Left renal pelvis (tissue), 4 donors: ENCODE measurements at regions not wholly inside any gene's neighbourhood (a gene's known extent, or its start where the extent isn't known, plus 50 kb on each side); places are given as distances from the start of the nearest gene placed in this dataset.

ENCODE experiments used
- DNase-seq, 4 donors: peaks; one replicate each; pipeline ENCODE4 v3.0.0-alpha.2; 2013; ENCODE audit warnings: low read depth in 4 of 4, low spot score in 3 of 4

DNA sequence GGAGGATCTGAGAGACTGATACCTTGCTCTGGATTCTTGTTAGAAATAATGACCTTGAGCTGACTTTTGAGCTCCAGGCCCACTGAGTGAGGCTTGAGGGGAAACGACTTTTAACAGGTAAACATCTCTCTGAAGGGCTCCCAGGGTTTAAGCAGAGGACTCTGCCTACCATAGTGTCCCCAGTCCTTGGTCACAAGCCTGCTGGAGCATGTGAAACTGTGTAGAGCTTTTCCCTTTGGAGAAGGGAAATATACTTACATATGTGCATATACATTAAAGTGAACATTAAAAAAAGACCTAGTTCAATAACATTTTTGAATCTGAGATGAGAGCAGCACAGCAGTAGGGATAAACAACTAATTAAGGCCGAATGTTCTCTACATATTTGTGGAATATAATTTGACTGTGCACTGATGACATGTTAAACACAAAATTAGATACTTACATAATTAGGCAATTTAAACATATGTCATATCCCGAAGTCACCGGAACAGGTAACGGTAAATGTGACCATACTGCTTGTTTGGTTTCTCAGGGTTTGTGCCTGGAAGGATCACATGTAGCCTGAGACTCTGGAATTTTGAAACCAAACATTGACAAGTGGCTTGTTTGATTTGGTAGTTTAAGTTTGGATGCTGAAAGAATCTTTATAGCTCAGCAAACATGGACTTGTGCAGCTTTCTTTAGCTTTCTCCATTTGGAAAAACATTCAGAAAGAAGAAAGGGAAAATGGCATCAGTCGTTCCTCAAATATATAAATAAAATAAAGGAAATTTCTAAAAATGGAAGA, 266.1 kb upstream of the C2CD4B start:
- DNase-seq, result no peak

DNA sequence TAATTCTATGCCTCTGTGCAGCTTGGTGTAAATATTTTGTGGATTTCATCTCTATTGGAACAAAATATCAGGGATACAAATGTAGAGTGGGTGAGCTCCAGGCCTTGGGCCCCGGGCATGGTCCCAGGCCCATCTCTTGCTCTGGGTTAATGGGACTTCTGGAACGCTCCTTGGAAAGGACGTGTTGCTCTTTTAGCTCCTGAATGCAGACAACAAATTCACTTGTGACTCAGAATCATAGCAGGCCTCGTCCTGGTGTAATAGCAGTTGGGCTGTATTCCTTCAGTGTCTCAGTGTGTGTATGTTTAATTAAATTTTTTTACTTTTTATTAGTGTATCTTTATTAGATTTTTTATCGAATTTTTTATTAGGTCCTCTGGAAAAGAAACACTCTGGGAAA, 266.7 kb upstream of the C2CD4B start:
- no peak for DNase-seq

DNA sequence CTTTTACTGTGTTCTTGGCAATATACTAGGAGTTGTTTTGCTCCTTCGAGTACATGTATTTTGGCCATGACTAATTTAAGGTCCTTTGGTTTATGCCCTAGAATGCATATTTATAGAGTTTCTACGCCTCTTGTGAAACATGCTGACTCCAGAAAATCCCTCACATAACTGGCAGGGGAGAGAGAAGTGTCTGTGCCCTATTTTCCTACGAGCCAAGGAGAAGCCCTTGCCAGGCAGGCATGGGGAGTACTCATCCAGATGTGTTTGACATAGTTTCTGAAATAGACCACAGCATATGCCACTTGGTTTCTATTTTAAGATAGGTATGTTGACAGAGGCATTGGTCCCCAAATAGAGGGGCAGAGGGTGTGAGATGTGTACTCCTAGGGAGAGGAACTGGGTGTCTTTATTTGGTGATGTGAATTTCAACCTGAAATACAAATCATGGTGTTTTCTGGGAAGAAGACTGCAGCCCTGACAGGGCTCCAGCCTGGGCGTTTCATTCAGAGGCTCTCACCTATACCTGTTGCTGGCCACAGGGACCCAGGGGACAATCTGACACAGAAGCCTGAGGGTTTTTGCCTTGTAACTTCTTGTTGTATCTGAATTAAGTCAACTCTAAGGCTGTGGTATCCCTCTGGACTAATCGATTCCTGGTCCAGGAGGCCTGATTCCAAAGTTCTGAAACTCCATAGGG, 267.8 kb upstream of the C2CD4B start:
- DNase-seq, result no peak

DNA sequence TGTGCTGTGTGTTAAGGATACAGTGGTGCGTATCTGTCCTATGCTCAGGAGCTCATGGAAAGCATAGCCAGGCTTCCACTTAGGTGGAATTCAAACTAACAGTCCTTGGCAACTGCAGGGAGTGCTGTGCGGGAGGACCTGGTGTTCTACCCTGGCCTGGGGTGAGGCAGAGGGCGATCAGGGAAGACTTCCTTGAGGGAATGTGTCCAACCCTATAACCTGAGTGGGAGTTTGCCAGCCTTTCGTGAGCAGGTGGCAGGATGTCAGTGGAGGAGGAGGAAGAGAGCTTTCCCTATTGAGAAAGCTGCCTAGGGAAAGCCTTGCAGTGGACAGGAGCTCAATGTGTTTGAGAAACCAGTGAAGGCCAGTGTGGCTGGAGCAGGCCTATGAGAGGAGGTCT, 271.1 kb upstream of the C2CD4B start:
- DNase-seq, result no peak

DNA sequence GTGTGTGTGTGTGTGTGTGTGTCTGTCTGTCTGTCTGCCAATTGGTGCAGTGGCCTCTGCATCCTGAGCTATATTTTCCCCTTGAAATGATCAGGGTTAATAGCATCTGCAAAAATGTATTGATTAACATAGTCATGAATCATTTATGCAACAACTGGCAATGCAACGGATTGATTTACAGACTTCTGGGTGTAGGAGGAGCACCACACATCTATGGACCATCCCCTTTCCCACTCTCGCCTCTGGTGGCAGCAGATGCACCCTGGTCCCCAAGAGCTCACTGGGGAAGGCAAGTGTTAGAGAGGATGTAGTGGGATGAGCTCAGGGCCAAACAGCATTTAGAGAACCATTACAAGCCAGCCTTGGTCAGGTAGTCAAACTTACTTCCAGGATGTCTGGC, 272.7 kb upstream of the C2CD4B start:
- DNase-seq, result no peak

DNA sequence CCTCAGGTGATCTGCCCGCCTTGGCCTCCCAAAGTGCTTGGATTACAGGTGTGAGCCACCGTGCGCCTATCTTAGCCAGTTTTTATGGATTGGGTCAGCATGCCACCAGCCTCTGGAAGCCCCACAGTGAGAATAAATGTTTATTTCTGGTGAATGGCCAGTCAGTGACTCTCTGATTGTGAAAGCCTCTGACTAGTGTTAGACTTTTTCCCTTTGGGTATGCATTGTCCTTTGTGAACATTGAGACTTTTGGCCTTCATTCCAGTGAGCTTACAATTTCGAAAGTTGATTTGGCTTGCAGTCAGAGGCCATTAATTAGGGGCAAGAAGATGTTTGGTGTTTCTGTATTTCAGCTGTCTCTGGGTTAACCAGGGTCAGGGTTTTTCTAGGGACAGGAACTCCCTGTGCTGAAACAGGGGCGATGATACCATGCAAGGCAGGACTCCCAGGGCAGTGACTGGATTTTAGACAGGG, 274.5 kb upstream of the C2CD4B start:
- no peak for DNase-seq

DNA sequence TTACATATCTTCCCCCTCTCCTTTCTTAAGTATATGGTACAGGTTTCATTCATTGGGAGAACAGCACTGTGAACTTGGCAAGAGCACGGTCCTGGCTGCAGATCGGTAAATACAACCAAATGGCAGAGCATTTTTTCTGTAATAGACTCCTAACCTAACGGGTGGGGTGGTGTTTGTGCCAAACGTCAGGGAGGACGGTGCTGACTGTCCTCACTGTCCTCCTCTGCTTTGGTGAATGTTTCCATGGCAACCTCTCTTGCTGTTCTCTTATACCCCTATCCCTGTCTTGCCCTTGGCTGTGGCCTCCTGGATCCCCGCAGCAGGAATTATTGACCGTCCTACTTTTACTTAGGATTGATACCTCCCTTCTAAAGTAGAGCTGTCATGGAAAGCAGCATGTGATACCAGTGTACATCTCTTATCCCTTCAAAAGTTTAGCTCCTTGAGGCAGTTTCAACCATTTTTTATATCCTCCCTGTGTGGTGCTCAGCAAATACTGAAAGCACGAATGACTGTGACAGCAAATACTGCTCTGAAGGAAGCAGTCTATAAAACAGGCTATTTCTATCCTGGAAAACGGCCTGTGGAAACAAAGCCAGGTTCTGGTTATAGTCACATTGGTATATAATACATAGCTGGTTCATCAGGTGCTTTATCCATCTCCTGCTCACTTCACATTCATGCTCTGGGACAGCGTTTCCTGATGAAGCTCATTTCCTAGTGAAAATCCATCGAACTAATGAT, 275.4 kb upstream of the C2CD4B start:
- no peak for DNase-seq

DNA sequence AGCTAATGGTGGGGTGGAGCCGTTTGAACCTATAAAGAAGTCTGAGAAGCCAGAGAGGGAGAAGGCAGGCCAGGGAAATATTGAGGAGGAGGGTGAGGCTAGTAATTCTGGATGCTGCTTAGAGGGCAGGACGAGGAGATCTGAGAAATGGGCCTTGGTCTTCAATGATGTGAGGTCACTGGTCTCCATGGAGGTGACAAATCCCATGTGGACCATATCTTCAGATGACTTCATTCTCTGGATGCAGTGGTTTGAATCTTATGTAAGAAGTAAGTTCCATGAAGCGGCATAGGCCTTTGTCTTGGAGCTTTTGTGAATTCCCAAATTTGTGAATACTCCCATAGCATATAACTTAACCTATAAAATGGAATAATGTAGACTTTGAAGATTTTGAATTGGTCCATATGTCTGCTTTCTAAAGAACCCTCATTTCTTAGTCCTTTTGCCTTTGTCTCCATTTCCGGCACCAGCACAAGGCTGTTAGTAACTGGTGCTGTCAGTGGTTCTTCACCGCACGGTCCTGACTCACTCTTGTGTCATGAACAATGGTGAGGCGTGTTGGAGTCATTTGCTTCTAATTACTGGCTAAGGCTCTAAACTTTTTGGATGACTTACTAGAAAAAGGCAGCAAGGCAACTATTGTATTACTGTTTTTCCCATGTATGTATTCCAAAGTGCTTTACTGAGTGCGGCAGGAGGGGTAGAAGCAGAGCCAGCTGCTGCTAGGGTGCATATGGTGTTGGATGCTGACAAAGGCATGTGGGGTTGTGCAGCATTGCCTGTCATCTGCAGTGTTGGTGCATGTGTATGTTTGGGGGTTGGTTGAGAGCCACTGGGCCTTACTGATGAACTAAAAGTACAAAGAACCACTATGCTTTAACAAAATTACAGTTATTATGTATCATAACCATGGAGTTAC, 279.3 kb upstream of the C2CD4B start:
- DNase-seq, result no peak

DNA sequence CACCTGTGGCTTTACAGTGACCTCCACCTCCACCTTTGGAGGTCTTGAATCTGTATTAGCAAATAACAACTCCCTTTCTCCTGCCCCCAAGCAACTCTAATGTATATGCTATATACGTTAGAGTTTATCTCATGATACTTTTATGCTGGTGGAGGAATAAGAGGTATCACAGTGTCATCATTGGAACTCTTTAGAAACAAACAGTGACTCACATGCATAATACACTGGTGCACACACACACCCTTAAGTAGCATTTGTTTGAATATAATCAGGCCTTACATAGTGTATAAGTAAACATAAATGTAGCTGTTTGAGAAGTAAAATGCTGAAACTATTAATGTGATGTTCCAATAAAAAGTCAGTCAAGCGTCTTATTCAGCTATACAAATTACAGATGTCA, 280.2 kb upstream of the C2CD4B start:
- DNase-seq, result no peak

DNA sequence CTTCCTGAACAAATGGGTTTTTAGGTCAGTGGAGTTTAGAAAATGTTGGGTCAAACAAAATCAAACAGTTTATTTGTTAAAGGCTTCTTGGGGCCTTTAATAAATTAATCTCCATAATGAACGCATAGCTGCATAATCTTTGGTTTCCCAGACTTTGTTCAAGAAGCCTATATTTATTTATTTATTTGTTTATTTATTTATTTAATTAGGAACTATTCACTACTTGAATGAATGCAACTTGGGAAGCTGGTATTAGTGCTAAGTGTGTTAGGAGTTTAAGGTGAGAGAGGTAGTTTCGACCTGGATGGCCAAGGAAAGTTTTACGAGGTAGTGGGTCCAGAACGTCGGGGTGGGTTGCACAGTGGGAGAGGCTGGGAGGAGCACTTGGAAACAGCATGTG, 281.9 kb upstream of the C2CD4B start:
- no peak for DNase-seq

DNA sequence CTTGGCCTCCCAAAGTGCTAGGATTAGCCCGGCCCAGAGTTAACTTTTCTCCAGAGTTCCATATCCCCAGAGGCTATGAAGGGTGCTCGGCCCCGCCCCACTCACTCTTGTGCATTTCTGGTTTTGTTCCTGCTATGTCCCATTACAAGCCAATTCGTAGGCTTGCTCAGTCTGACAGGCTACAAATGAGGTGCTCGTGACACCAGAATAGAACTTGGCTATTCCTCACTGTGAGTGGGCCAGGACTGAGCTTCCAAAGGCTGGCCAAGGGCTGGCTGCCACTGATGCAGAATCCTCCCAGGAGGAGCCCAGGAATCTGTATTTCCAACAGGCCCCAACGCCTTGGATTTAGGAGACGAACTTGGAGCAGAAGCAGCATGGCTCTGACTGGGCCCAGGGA, 282.7 kb upstream of the C2CD4B start:
- no peak for DNase-seq

DNA sequence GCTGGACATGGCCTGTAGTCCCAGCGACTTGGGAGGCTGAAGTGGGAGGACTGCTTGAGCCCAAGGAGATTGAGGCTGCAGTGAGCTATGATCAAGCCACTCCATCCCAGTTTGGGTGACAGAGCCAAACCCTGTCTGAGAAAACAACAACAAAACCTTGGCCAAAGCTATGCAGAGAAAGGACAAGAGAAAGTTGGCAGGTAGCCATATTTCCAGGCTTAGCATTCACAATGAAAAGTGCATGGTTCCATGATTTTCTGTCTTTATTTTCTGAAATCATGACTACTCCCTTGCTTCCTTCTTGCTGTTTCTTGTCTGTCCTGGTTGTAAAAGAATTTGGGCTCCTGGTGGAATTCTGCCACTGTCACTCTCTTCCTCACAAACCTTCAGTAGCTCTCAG, 284.6 kb upstream of the C2CD4B start:
- no peak for DNase-seq

DNA sequence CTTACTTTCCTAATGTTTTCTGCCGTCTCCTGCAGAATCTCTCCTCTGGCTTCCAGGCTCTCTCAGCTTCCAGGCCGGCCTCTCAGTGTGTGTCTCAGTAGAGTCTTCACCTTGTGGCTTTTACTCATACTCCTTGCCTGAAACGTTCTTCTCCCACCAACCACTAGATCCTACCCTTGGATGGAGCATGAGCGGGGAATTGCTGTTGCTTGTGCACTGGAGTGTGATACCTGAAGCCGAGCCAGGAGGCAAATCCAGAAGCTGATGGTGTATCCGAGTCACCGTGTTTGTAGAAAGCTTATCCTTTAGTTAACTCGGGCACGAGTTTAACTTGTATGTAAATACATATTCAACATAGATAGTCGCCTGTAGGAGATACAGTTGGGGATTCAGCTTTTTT, 285.0 kb upstream of the C2CD4B start:
- no peak for DNase-seq

DNA sequence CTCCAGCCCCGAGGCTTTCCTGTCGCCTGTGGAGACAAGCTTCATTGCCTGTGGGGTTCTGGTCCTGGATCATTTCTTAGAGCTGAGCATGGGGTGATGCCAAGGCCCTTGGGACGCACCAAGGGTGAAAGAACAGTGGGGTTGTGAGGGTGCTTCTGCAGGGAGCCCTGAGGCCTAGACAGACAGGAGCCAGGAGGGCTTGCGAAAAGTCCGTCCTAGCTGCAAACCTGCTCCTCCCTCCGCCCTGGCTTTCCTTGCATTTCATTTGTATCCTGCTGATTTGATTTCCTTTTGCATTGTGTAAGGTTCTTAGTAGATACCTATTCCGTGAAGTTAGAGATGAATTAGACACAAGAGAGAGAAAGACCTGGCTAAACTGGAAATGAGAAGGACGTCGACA, 286.9 kb upstream of the C2CD4B start:
- no peak for DNase-seq

DNA sequence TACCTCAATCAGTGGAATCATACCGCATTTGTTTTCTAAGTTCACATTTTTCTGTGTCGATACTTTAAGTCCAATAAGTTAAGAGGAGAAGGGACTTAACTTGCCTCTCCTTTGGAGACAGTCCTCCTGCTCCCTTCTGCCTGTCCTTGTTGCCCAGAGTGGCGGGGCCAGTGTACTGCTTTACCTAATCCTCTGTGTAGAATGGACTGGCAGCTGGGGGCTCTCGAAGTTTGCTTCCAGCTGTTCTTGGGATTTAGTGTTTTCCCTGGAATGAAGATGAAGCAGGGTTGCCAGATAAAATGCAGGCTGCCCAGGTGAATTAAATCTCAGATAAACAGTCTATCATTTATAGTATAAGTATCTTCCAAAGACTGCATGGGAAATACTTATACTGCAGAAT, 287.6 kb upstream of the C2CD4B start:
- no peak for DNase-seq

DNA sequence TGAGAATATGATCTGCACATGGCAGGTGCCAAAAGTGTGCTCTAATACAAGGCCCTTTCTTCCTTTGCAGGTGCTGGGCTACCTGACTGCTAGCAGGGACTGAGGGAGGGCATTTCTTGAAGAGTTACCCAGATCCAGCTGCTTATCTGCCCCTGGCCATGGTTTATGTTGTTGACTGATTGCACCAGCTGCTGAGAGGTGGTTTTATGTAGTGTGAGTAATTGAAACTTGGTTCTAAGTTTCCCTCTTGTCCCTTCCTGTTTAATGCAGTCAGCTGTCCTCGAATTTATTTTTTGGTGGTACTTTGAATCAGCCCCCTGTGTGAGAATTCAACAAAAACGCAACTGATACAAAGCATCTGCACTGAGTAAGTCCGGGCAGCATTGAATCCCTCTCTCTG, 288.3 kb upstream of the C2CD4B start:
- DNase-seq, result no peak

DNA sequence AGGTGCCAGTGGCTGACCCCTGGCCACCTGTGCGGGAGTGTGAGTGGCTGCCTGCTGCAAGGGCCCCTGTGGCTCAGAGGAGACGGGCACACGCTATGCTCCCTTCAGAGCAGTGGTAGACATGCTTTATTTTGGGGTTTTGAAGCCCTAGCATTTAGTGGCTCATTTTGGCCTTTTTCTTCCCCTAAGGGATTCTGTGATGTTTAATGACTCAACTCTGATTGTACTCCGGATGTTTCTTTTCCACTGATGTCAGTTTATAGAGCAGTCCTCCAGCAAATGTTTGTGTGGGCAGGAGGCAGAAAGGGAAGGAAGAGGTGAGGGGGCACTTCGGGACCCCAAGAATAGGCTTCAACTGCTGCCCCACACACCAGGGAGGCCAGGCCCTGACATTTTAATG, 288.9 kb upstream of the C2CD4B start:
- no peak for DNase-seq

DNA sequence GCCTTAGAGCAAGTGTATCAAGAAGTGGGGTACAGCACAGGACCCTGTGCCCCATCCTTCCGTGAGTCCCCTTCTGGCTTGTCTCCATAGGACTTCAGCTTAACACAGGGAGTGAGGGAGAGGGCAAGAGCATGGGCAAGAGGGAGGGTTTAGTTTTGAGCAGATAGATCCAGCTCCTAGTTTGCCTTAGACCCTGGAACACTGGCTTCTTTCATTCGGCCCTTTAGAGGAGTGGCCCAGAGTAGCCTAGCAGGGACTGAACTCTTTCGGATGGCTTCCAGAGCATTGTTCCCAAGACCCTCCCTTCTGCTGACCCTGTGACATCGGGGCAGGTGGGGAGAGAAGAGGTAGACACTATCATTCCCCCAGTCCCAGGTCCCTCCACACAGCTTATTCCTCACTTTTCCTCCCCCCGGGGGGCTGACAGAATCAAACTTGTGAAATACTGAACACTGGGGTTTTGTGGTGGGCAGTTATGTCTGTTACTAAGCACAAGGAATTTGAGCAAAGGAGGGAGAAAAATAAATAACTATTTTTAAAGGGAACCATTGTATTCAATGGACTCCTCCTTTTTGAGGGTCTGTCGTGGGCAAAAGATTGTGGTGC, 289.6 kb upstream of the C2CD4B start:
- DNase-seq, result no peak

DNA sequence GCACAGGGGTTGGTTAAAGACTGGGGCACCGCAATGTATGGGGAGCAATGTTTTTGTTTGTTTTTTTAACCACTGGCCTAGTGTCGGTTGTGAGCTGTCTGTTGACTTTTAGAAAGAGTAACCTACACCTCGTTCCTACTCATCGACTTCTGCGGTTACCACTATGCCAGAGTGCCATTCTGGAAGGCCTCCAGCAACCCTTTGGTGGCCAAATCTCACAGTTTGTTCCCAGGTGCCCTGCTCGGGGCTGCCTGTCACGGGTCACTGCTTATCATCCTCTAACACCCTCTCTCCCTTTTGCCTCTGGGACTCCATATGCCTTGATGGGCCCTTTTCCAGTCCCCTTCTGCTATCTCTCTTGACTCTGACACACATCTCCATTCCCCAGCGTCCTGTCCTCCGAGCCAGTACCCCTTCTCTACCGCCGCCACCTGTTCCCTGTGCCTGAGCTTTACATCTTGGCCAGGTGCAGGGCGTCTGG, 290.4 kb upstream of the C2CD4B start:
- DNase-seq, result no peak
